ENCODE measurements at regions not wholly inside any gene's neighbourhood (a gene's known extent, or its start where the extent isn't known, plus 50 kb on each side); places are given as distances from the start of the nearest gene placed in this dataset.
"Not testable (repeated sequence)": the region's sequence is repeated elsewhere in the genome, so short reads cannot be mapped to it uniquely, and the experiment has no call there.

GRCh38 chr1:105243411-105243810, 1493.7 kb downstream of the AMY1C start:
- no peak for TF ChIP-seq CTCF (conservative IDR thresholded peaks at IDR 0.05; ENCODE audit: low read depth, low read length)
- no peak for DNase-seq (ENCODE audit: low read depth)
- H3K4me3 ChIP-seq (ENCODE audit: low read depth, low read length) = no peak overlapping the region

GRCh38 chr1:105243969-105244368, 1494.3 kb downstream of the AMY1C start:
- no peak for DNase-seq (ENCODE audit: low read depth)
- TF ChIP-seq CTCF (conservative IDR thresholded peaks at IDR 0.05; ENCODE audit: low read depth, low read length) = no peak
- H3K4me3 ChIP-seq (ENCODE audit: low read depth, low read length) = no peak overlapping the region

GRCh38 chr1:105254906-105255305, 1505.2 kb downstream of the AMY1C start:
- no peak for DNase-seq (ENCODE audit: low read depth)
- no peak for TF ChIP-seq CTCF (conservative IDR thresholded peaks at IDR 0.05; ENCODE audit: low read depth, low read length)
- H3K4me3 ChIP-seq (ENCODE audit: low read depth, low read length) = no peak overlapping the region

- no peak overlapping the region for H3K4me3 ChIP-seq (ENCODE audit: low read depth, low read length)
- DNase-seq (ENCODE audit: low read depth) = no peak
- no peak for TF ChIP-seq CTCF (conservative IDR thresholded peaks at IDR 0.05; ENCODE audit: low read depth, low read length)
Observed at GRCh38 chr1:105260001-105260400, 1510.3 kb downstream of the AMY1C start.

GRCh38 chr1:105270966-105271365, 1521.3 kb downstream of the AMY1C start:
- no peak for DNase-seq (ENCODE audit: low read depth)
- no peak overlapping the region for H3K4me3 ChIP-seq (ENCODE audit: low read depth, low read length)
- no peak for TF ChIP-seq CTCF (conservative IDR thresholded peaks at IDR 0.05; ENCODE audit: low read depth, low read length)

- H3K4me3 ChIP-seq (ENCODE audit: low read depth, low read length); DNase-seq (ENCODE audit: low read depth): not testable (repeated sequence)
Observed at GRCh38 chr1:105272376-105272775, 1522.7 kb downstream of the AMY1C start.

- H3K4me3 ChIP-seq (ENCODE audit: low read depth, low read length) = no peak overlapping the region
- TF ChIP-seq CTCF (conservative IDR thresholded peaks at IDR 0.05; ENCODE audit: low read depth, low read length) = no peak
- DNase-seq (ENCODE audit: low read depth) = no peak
Observed at GRCh38 chr1:105294838-105295237, 1545.1 kb downstream of the AMY1C start.

- DNase-seq (ENCODE audit: low read depth) = no peak
- no peak overlapping the region for H3K4me3 ChIP-seq (ENCODE audit: low read depth, low read length)
- no peak for TF ChIP-seq CTCF (conservative IDR thresholded peaks at IDR 0.05; ENCODE audit: low read depth, low read length)
Observed at GRCh38 chr1:105310063-105310462, 1560.4 kb downstream of the AMY1C start.

Measured in choroid plexus epithelial cell (primary cell).